ENCODE measurements at regions not wholly inside any gene's neighbourhood (a gene's known extent, or its start where the extent isn't known, plus 50 kb on each side); places are given as distances from the start of the nearest gene placed in this dataset.

DNA sequence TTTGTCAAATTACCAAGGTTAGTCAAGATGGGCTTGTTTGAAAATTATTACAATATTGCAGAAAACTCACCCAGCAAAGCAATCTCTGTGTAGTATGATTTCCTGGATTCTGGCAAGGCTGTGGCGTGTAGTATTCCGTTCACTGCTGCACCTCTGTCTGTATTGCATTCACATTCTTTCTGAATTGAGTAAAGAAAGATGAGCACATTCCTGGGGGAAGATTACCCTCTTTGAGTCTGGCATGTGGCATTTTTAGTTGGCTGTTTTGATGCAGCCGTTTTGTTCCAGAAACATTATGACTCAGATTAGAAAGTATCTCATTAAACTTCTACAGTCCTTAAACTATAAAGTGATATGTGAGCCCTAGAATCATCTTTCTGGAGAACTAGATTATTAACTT is 197.7 kb downstream of the TENT4A start:
- TF ChIP-seq EZH2 (IDR thresholded peaks at IDR 0.05; ENCODE audit: borderline replicate concordance, insufficient read depth, low read depth, low read length, poor library complexity, severe bottlenecking) = no peak
- TF ChIP-seq, protein P1, sequence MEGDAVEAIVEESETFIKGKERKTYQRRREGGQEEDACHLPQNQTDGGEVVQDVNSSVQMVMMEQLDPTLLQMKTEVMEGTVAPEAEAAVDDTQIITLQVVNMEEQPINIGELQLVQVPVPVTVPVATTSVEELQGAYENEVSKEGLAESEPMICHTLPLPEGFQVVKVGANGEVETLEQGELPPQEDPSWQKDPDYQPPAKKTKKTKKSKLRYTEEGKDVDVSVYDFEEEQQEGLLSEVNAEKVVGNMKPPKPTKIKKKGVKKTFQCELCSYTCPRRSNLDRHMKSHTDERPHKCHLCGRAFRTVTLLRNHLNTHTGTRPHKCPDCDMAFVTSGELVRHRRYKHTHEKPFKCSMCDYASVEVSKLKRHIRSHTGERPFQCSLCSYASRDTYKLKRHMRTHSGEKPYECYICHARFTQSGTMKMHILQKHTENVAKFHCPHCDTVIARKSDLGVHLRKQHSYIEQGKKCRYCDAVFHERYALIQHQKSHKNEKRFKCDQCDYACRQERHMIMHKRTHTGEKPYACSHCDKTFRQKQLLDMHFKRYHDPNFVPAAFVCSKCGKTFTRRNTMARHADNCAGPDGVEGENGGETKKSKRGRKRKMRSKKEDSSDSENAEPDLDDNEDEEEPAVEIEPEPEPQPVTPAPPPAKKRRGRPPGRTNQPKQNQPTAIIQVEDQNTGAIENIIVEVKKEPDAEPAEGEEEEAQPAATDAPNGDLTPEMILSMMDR (IDR thresholded peaks at IDR 0.05) = no peak
